Uterus (tissue), 2 donors: ENCODE measurements at regions not wholly inside any gene's neighbourhood (a gene's known extent, or its start where the extent isn't known, plus 50 kb on each side); places are given as distances from the start of the nearest gene placed in this dataset.

Experiments
- POLR2A ChIP-seq, 2 donors: fragments of 450-650 bp; IDR thresholded peaks; one replicate each; pipeline ENCODE4 v1.6.1; 2016; ENCODE audit warnings: antibody characterized with exemption in 2 of 2, mild to moderate bottlenecking in 1 of 2, moderate library complexity in 1 of 2
- TF ChIP-seq, protein P1 (sequence below), 4 experiments: fragments of 200-600 bp in 2 of 4; fragments of 450-650 bp in 2 of 4; sonication (generic) in 2 of 4; IDR thresholded peaks; one replicate each; pipeline ENCODE4 v1.5.1; 2016 to 2019; ENCODE audit warnings: antibody characterized with exemption in 4 of 4, mild to moderate bottlenecking in 2 of 4, moderate library complexity in 1 of 4

DNA sequence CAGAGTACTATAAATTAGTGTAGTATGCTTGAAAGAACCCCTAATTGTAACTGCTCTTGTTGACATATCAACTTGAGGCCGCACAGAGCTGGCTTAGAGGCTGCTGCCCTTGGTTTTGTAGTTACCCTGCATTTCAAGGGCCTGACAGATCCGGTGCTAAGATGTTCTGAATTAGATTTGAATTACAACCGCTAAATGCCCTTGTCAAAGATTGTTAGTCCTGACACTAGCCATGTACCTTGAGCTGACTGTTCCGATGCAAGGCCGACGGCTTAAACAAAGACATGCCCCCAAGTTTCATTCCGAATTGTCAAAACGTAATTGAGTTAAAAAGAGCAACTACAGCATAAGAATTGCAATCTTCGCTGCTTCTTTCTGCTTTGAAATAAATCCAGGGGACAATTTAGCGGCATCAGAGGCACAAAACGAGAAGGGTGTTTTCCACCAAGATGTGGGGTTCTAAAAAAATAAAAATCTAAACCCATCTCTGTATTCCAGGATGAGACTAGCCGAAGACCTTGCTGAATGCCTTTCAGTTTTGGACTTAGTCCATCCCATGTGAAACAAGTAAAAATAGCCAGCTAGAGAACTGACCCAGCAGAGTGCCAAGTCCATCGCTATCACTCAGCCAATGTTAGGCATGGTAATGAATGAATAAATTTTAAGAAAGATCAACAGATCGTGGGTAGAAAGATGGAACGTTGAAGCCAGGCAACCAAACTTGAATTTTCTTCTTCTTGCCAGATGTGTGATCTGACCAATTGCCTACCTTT, 148.7 kb downstream of the DICER1 start:
- TF ChIP-seq, protein P1, sequence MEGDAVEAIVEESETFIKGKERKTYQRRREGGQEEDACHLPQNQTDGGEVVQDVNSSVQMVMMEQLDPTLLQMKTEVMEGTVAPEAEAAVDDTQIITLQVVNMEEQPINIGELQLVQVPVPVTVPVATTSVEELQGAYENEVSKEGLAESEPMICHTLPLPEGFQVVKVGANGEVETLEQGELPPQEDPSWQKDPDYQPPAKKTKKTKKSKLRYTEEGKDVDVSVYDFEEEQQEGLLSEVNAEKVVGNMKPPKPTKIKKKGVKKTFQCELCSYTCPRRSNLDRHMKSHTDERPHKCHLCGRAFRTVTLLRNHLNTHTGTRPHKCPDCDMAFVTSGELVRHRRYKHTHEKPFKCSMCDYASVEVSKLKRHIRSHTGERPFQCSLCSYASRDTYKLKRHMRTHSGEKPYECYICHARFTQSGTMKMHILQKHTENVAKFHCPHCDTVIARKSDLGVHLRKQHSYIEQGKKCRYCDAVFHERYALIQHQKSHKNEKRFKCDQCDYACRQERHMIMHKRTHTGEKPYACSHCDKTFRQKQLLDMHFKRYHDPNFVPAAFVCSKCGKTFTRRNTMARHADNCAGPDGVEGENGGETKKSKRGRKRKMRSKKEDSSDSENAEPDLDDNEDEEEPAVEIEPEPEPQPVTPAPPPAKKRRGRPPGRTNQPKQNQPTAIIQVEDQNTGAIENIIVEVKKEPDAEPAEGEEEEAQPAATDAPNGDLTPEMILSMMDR (IDR thresholded peaks at IDR 0.05), result no peak
- no peak for TF ChIP-seq POLR2A (IDR thresholded peaks at IDR 0.05)
